Fibroblast of pulmonary artery (primary cell): ENCODE measurements at regions not wholly inside any gene's neighbourhood (a gene's known extent, or its start where the extent isn't known, plus 50 kb on each side); places are given as distances from the start of the nearest gene placed in this dataset.

ENCODE experiments used
- DNase-seq: peaks from one replicate; pipeline ENCODE4 v3.0.0-alpha.2; 2010; ENCODE audit warnings: low read depth
- H3K4me3 ChIP-seq: replicated peaks from 2 replicates; pipeline ENCODE4 v1.5.1; 2011; ENCODE audit warnings: low read depth, mild to moderate bottlenecking, control low read depth, low read length, moderate library complexity
- TF ChIP-seq, protein P1 (sequence below): IDR thresholded peaks from 2 replicates; pipeline ENCODE4 v1.5.1; 2011; ENCODE audit warnings: mild to moderate bottlenecking, control low read depth, low read length, inconsistent platforms; ENCODE audit errors: missing control alignments

DNA sequence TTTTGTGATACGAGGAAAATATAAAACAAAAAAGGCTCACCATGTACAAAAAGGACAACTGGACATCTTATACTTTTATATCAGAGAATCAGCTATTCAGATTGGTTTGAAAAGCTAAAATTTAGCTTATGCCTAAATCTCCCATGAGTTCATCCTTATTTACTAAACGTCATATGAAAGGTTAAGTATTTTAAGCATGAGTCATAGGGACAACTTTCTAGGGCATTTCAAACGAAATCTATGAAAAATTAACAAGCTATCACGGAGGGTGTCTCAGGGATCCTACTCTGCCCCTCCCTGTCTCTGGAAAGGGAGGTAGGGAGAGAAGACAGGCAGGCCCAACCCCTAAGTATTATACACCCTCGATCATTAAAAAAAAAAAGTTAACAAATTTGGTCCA is 124.1 kb upstream of the LOC128125822 start:
- H3K4me3 ChIP-seq = no peak overlapping the region
- no peak for DNase-seq
- TF ChIP-seq, protein P1, sequence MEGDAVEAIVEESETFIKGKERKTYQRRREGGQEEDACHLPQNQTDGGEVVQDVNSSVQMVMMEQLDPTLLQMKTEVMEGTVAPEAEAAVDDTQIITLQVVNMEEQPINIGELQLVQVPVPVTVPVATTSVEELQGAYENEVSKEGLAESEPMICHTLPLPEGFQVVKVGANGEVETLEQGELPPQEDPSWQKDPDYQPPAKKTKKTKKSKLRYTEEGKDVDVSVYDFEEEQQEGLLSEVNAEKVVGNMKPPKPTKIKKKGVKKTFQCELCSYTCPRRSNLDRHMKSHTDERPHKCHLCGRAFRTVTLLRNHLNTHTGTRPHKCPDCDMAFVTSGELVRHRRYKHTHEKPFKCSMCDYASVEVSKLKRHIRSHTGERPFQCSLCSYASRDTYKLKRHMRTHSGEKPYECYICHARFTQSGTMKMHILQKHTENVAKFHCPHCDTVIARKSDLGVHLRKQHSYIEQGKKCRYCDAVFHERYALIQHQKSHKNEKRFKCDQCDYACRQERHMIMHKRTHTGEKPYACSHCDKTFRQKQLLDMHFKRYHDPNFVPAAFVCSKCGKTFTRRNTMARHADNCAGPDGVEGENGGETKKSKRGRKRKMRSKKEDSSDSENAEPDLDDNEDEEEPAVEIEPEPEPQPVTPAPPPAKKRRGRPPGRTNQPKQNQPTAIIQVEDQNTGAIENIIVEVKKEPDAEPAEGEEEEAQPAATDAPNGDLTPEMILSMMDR = no peak

DNA sequence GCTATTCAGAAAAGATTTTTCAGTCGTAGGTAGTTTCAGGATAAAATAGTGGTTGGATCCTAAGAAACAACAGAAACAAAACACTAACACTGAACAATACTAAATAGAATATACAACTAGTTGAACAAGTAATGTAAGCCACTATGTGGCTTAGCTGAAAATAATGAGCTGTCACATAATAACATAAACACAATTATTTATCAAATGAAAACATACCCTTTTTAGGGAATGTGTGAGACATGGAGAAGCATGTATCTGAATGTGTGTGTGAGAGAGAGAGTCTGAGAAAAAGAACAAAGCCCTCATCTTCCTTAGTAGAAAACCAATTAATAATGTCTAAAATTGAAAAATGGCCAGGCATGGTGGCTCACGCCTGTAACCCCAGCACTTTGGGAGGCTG is 122.6 kb upstream of the LOC128125822 start:
- H3K4me3 ChIP-seq = no peak overlapping the region
- TF ChIP-seq, protein P1 = no peak
- no peak for DNase-seq

DNA sequence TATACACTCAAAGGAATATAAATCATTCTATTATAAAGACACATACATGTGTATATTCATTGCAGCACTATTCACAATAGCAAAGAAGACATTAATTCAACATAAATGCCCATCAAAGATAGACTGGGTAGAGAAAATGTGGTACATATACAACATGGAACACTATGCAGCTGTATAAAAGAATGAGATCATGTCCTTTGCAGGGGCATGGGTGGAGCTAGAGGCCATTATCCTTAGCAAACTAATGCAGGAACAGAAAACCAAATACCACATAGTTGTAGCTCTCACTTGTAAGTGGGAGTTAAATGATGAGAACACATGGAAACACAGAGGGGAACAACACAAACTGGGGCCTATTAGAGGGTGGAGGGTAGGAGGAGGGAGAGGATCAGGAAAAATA is 121.0 kb upstream of the LOC128125822 start:
- no peak for DNase-seq
- no peak overlapping the region for H3K4me3 ChIP-seq
- TF ChIP-seq, protein P1 = no peak

DNA sequence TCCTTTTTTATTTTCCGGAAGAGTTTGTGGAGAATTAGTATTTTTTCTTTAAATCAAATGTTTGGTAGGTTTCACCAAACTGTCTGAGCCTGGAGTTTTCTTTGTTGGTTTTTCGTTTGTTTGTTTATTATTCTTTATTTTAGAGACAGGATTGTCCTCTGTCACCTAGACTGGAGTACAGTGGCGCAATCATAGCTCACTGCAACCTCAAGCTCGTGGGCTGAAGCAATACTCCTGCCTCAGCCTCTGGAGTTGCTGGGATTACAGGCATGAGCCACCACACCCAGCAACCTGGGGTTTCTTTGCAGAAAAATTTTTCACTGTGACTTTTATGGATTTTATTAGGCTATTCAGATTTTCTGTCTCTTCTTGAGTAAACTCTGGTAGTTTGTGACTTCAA is 120.2 kb upstream of the LOC128125822 start:
- no peak overlapping the region for H3K4me3 ChIP-seq
- TF ChIP-seq, protein P1 = no peak
- peak; percentile 1 for DNase-seq

DNA sequence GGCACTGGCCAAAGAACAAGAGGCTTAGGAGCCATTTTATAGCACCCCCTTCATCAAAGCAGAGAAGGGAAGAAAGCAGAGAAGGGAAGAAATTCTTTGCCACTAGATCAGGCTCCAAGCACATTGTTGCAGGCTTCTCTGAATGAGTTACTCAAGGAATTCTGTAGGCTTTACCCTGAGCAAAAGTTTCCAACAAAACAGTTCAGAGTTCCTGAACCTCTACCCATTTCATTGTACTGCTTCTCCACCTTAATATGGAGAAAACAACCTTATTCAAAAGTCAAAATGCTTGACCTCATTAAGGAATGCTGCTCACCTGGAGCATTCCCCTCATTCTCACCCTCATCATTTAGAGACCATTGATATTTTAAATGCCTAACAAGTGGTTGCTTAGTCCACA is 115.5 kb upstream of the LOC128125822 start:
- TF ChIP-seq, protein P1 = no peak
- no peak overlapping the region for H3K4me3 ChIP-seq
- no peak for DNase-seq

DNA sequence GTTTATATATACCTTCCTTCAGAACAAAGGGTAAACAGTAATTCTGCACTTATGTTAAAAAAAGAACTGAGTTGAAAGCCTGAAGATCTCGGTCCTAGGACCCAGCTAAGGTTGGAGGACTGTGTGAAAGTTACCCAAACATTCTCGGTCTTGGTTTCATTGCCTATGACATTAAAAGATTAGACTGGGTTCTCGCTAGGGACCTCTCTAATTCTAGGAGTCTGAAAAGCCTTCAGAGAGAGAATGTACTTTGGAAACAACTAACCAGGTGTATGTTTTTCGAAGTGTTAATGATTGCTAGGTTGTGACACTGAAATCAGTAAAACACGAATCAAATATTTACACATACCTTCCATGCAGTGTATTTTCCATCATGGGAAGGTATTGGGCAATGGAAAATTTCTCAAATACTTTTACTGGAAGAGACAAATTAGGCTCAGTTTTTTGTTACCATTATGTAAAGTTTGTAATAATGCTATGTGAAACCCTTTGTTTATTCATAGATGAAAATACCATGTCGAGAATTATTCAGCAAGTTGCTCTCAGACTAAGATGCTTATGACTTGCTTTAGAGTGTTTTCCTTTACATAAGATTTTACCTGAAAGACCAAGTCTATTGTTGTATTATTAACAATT is 113.7 kb upstream of the LOC128125822 start:
- DNase-seq = no peak
- TF ChIP-seq, protein P1 = no peak
- H3K4me3 ChIP-seq = no peak overlapping the region

DNA sequence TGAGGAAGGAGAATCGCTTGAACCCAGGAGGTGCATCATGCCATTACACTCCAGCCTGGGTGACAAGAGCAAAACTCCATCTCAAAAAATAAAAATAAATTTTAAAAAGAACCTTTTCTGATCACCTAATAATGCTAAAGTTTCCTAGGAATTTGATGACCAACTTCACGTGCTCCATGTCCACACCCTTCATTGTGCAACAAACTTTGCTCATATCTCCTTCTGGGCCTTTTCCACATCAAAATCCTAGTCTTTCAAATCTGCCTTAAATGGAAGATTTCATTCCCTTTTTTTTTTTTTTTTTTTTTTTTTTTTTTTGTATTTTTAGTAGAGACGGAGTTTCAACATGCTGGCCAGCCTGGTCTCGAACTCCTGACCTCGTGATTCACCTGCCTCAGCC is 112.5 kb upstream of the LOC128125822 start:
- TF ChIP-seq, protein P1 = no peak
- H3K4me3 ChIP-seq = no peak overlapping the region
- DNase-seq = no peak
